ENCODE measurements at regions not wholly inside any gene's neighbourhood (a gene's known extent, or its start where the extent isn't known, plus 50 kb on each side); places are given as distances from the start of the nearest gene placed in this dataset.

DNA sequence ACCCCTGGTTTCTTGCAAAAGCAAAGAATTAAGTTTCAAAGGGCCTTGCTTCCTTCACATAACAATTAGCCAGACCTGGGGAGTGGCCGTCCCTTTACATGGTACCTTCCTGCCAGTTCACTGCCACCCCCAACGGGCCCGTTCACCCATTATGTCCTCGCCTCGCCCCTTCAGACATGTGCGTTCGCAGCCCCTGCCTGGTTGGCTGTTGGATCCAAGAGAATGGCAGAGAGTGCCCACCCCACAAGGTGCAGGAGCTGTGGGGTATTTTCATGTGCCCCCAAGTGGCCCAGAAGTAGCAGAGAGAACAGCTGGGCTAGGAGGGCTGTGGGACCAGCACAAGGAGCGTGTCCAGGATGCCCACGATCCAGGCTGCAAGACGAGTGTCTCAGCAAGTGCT lies 422.9 kb upstream of the SULF2 start:
- Mint-ChIP-seq H3K4me3 (no peak overlapping the region), H3K9me3 (no peaks in the 10 kb centered on the region), H3K27ac (no peak overlapping the region), H3K27me3 (ENCODE audit: low read depth) (no peaks in the 10 kb centered on the region), H3K36me3 (no peaks in the 10 kb centered on the region), H3K4me1 (no peaks in the 10 kb centered on the region)
- TF ChIP-seq NR3C1 (CRISPR knock-in tag; conservative IDR thresholded peaks at IDR 0.05; ENCODE audit: low read depth) (no peak), MXD4 (CRISPR knock-in tag; IDR thresholded peaks at IDR 0.05; ENCODE audit: borderline replicate concordance) (no peak), ZBTB21 (CRISPR knock-in tag; IDR thresholded peaks at IDR 0.05; ENCODE audit: borderline replicate concordance) (no peak)
- TF ChIP-seq, protein P1, sequence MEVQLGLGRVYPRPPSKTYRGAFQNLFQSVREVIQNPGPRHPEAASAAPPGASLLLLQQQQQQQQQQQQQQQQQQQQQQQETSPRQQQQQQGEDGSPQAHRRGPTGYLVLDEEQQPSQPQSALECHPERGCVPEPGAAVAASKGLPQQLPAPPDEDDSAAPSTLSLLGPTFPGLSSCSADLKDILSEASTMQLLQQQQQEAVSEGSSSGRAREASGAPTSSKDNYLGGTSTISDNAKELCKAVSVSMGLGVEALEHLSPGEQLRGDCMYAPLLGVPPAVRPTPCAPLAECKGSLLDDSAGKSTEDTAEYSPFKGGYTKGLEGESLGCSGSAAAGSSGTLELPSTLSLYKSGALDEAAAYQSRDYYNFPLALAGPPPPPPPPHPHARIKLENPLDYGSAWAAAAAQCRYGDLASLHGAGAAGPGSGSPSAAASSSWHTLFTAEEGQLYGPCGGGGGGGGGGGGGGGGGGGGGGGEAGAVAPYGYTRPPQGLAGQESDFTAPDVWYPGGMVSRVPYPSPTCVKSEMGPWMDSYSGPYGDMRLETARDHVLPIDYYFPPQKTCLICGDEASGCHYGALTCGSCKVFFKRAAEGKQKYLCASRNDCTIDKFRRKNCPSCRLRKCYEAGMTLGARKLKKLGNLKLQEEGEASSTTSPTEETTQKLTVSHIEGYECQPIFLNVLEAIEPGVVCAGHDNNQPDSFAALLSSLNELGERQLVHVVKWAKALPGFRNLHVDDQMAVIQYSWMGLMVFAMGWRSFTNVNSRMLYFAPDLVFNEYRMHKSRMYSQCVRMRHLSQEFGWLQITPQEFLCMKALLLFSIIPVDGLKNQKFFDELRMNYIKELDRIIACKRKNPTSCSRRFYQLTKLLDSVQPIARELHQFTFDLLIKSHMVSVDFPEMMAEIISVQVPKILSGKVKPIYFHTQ (CRISPR knock-in tag; IDR thresholded peaks at IDR 0.05), result no peak
- ChIA-PET CTCF (no interaction called here), POLR2A (no interaction called here)
- DNase-seq (ENCODE audit: low spot score) (no peak), ATAC-seq (no peak)

- ChIA-PET CTCF (no interaction called here), POLR2A (no interaction called here)
- TF ChIP-seq, protein P2, sequence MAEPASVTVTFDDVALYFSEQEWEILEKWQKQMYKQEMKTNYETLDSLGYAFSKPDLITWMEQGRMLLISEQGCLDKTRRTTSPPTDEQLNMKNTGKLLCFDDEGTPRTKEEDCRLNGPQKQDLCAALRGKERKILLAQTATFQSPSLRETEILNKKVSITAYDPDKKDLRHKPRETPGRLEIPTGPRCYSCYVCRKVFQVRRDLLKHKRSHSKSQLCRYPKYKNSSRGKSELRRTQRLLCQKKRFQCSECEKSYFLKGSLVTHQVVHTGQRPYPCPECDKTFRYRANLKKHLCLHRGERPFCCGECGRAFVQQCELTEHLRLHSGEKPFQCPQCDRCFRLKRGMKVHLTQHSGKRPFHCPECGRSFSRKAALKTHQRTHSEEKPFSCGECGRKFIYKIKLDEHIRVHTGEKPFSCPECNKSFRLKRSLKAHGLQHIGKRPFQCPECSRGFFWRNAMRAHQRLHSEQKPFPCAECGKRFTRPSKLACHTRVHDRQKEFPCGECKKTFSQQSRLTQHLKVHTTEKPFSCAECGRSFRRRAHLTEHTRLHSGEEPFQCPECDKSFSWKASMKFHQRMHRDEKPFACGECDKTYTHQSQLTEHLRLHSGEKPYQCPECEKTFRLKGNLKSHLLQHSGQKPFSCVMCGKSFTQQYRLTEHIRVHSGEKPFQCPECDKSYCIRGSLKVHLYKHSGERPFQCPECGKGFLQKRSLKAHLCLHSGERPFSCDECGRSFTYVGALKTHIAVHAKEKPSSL (CRISPR knock-in tag; conservative IDR thresholded peaks at IDR 0.05), result no peak
- TF ChIP-seq ZNF232 (CRISPR knock-in tag; IDR thresholded peaks at IDR 0.05) (no peak), ZBTB43 (CRISPR knock-in tag; IDR thresholded peaks at IDR 0.05) (no peak), GTF2I (CRISPR knock-in tag; conservative IDR thresholded peaks at IDR 0.05) (no peak), ZNF416 (CRISPR knock-in tag; IDR thresholded peaks at IDR 0.05) (no peak)
- Mint-ChIP-seq H3K27ac (no peak overlapping the region), H3K4me3 (no peak overlapping the region), H3K36me3 (no peaks in the 10 kb centered on the region), H3K27me3 (ENCODE audit: low read depth) (no peaks in the 10 kb centered on the region), H3K4me1 (no peaks in the 10 kb centered on the region), H3K9me3 (no peaks in the 10 kb centered on the region)
- DNase-seq (ENCODE audit: low spot score), result no peak
- no peak for ATAC-seq
These were observed 422.2 kb upstream of the SULF2 start for GRCh38 chr20:48207505-48207904.

DNA sequence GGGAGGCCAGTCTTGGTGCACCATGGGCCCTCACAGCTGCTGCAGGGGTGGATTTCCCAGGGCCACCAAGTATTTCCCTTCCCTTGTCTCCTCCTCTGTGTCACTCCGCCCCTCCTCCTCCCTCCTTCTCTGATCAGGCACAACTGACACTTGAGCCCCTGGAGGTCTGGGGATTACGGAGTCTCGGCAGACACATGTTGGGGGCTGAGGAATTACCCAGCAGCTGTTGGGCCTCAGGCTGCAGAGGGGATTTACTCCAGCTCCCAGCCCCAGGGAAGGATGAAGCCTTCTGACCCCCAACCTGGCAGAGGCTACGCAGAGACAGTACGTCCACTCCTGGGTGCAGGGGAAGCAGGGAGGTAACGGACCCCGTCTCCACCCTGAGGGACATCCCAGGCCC lies 420.5 kb upstream of the SULF2 start:
- Mint-ChIP-seq H3K4me3 (no peak overlapping the region), H3K27ac (no peak overlapping the region), H3K36me3 (no peaks in the 10 kb centered on the region), H3K4me1 (no peaks in the 10 kb centered on the region), H3K9me3 (no peaks in the 10 kb centered on the region), H3K27me3 (ENCODE audit: low read depth) (no peaks in the 10 kb centered on the region)
- ChIA-PET CTCF (no interaction called here), POLR2A (no interaction called here)
- no peak for DNase-seq (ENCODE audit: low spot score)
- TF ChIP-seq RORB (CRISPR knock-in tag; IDR thresholded peaks at IDR 0.05), result no peak
- TF ChIP-seq FOXJ3 (CRISPR knock-in tag; IDR thresholded peaks at IDR 0.05; ENCODE audit: borderline replicate concordance), result no peak
- no peak for TF ChIP-seq ZNF317 (CRISPR knock-in tag; IDR thresholded peaks at IDR 0.05; ENCODE audit: borderline replicate concordance, low read depth)
- TF ChIP-seq CDX4 (CRISPR knock-in tag; IDR thresholded peaks at IDR 0.05; ENCODE audit: borderline replicate concordance), result no peak
- no peak for TF ChIP-seq TP53 (CRISPR knock-in tag; IDR thresholded peaks at IDR 0.05)
- TF ChIP-seq, protein P1 (CRISPR knock-in tag; IDR thresholded peaks at IDR 0.05), result no peak
- ATAC-seq, result no peak
